ENCODE measurements at regions not wholly inside any gene's neighbourhood (a gene's known extent, or its start where the extent isn't known, plus 50 kb on each side); places are given as distances from the start of the nearest gene placed in this dataset.

DNA sequence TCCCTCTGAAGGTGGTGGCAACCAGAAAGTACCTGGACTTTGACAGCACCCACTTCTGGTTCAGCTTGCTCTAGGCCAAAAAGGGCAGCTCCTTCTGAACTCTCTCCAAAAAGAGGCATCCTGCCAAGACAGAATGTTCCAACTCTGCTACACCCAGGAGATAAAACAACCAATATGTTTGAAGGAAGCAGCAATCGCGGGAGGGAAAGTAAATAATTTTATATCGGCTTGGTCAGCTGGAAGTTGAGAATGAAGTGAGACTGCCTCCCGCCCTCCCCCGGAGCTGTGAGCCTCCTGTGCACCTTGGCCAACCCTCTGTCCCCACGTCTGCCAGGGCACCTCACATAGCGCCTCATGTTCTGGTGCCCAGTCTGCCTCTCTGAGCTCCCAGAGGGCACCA lies 130.3 kb upstream of the ATP1A1 start:
- no peak for TF ChIP-seq CEBPB (IDR thresholded peaks at IDR 0.05)
- TF ChIP-seq, protein P1, sequence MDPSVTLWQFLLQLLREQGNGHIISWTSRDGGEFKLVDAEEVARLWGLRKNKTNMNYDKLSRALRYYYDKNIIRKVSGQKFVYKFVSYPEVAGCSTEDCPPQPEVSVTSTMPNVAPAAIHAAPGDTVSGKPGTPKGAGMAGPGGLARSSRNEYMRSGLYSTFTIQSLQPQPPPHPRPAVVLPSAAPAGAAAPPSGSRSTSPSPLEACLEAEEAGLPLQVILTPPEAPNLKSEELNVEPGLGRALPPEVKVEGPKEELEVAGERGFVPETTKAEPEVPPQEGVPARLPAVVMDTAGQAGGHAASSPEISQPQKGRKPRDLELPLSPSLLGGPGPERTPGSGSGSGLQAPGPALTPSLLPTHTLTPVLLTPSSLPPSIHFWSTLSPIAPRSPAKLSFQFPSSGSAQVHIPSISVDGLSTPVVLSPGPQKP (IDR thresholded peaks at IDR 0.05; ENCODE audit: low read depth, low read length): no peak
- TF ChIP-seq, protein P2, sequence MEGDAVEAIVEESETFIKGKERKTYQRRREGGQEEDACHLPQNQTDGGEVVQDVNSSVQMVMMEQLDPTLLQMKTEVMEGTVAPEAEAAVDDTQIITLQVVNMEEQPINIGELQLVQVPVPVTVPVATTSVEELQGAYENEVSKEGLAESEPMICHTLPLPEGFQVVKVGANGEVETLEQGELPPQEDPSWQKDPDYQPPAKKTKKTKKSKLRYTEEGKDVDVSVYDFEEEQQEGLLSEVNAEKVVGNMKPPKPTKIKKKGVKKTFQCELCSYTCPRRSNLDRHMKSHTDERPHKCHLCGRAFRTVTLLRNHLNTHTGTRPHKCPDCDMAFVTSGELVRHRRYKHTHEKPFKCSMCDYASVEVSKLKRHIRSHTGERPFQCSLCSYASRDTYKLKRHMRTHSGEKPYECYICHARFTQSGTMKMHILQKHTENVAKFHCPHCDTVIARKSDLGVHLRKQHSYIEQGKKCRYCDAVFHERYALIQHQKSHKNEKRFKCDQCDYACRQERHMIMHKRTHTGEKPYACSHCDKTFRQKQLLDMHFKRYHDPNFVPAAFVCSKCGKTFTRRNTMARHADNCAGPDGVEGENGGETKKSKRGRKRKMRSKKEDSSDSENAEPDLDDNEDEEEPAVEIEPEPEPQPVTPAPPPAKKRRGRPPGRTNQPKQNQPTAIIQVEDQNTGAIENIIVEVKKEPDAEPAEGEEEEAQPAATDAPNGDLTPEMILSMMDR (IDR thresholded peaks at IDR 0.05): no peak
